A673 (cell line): ENCODE measurements at regions not wholly inside any gene's neighbourhood (a gene's known extent, or its start where the extent isn't known, plus 50 kb on each side); places are given as distances from the start of the nearest gene placed in this dataset.

Experiments used
- BruUV-seq: library from RNA; stranded (reverse); fragments of 400-500 nt; replicated peaks from 2 replicates; lab custom pipeline; 2021; lab: Mats Ljungman, UMichigan
- CTCF ChIA-PET: fragments of 300-600 bp; sonication (Branson Sonifier 250); formaldehyde crosslinking; loops from one replicate; lab custom pipeline; 2022; ENCODE audit warnings: antibody characterized with exemption; lab: Charles Lee
- POLR2A ChIA-PET: fragments of 300-600 bp; sonication (Branson Sonifier 250); formaldehyde crosslinking; loops from one replicate; lab custom pipeline; 2022; ENCODE audit warnings: antibody characterized with exemption; ENCODE audit not compliant: low non-redundant PET; lab: Charles Lee
- DNase-seq: peaks from one replicate; pipeline ENCODE4 v3.0.0-alpha.2; 2015; ENCODE audit warnings: low spot score
- H3K27ac ChIP-seq: fragments of 200-600 bp; sonication (generic); 2 replicates; pipeline ENCODE4 v1.5.1; 2016; ENCODE audit warnings: mixed run types, low read depth, mild to moderate bottlenecking, mixed read lengths, antibody characterized with exemption, low read length; ENCODE audit not compliant: poor library complexity, severe bottlenecking
- H3K27me3 ChIP-seq: fragments of 200-600 bp; sonication (generic); replicated peaks from 2 replicates; pipeline ENCODE4 v1.6.1; 2017; ENCODE audit warnings: mixed run types, low read depth, mild to moderate bottlenecking, mixed read lengths, antibody characterized with exemption, low read length; ENCODE audit not compliant: insufficient read depth, poor library complexity
- H3K36me3 ChIP-seq: fragments of 200-600 bp; sonication (generic); 2 replicates; pipeline ENCODE4 v1.6.1; 2016; ENCODE audit warnings: mixed run types, mild to moderate bottlenecking, mixed read lengths, antibody characterized with exemption, low read length; ENCODE audit not compliant: insufficient read depth, poor library complexity, severe bottlenecking
- H3K4me1 ChIP-seq: fragments of 200-600 bp; sonication (generic); 2 replicates; pipeline ENCODE4 v1.6.1; 2017; ENCODE audit warnings: mixed run types, mild to moderate bottlenecking, mixed read lengths, antibody characterized with exemption, low read length; ENCODE audit not compliant: insufficient read depth, poor library complexity, severe bottlenecking
- H3K4me3 ChIP-seq: fragments of 200-600 bp; sonication (generic); 2 replicates; pipeline ENCODE4 v1.5.1; 2016; ENCODE audit warnings: low read depth, mixed run types, mild to moderate bottlenecking, mixed read lengths, low read length; ENCODE audit not compliant: poor library complexity, severe bottlenecking
- H3K9me3 ChIP-seq: fragments of 200-600 bp; sonication (generic); 2 replicates; pipeline ENCODE4 v1.6.1; 2016; ENCODE audit warnings: mixed run types, low read depth, mild to moderate bottlenecking, mixed read lengths, antibody characterized with exemption, low read length; ENCODE audit not compliant: poor library complexity, severe bottlenecking
- CTCF ChIP-seq: fragments of 300-800, 200-600 bp; sonication (generic); conservative IDR thresholded peaks from 2 replicates; pipeline ENCODE4 v1.5.1; 2017; ENCODE audit warnings: low read depth, mild to moderate bottlenecking, antibody characterized with exemption, low read length, moderate library complexity, mixed read lengths
- EZH2 ChIP-seq: fragments of 200-600 bp; sonication (generic); IDR thresholded peaks from 2 replicates; pipeline ENCODE4 v1.6.1; 2017; ENCODE audit warnings: borderline replicate concordance, low read depth, mild to moderate bottlenecking, mixed read lengths, antibody characterized with exemption, low read length; ENCODE audit not compliant: poor library complexity, severe bottlenecking
- intact Hi-C: fragments of 100-400 bp; cut with micrococcal nuclease; formaldehyde crosslinking; loops from one replicate; pipeline ENCODE4 v1.10.0; 2022; ENCODE audit not compliant: unreplicated experiment

- no TSS peak for BruUV-seq
- Histone ChIP-seq H3K4me3 (no peak overlapping the region), H3K4me1 (peaks cover 72% of the 10 kb centered on the region), H3K27ac (no peak overlapping the region), H3K9me3 (no peaks in the 10 kb centered on the region), H3K36me3 (no peaks in the 10 kb centered on the region), H3K27me3 (no peaks in the 10 kb centered on the region)
- no peak for TF ChIP-seq CTCF
- no peak for TF ChIP-seq EZH2
- DNase-seq = no peak
- POLR2A ChIA-PET = interaction anchor here (0.5 to 0.9 kb wide), 2 partner anchors 26 to 165 kb away, joined by 3 read pairs; no protein-coding TSS in a partner anchor
- intact Hi-C loops = no loop called here
- CTCF ChIA-PET = interaction anchor here (0.6 kb wide), 1 partner anchor 106 kb away, joined by 3 read pairs; no protein-coding TSS in a partner anchor
Observed at GRCh38 chr20:19811231-19811630, 53.2 kb downstream of the RIN2 start.

- Histone ChIP-seq H3K4me1 (peaks cover 66% of the 10 kb centered on the region), H3K36me3 (no peaks in the 10 kb centered on the region), H3K9me3 (no peaks in the 10 kb centered on the region), H3K4me3 (no peak overlapping the region), H3K27ac (no peak overlapping the region), H3K27me3 (no peaks in the 10 kb centered on the region)
- no peak for TF ChIP-seq EZH2
- no peak for TF ChIP-seq CTCF
- POLR2A ChIA-PET = interaction anchor here (0.6 kb wide), 1 partner anchor 79 kb away, joined by 5 read pairs; no protein-coding TSS in a partner anchor
- DNase-seq = no peak
- CTCF ChIA-PET = interaction anchor here (0.6 kb wide), 1 partner anchor 107 kb away, joined by 3 read pairs; no protein-coding TSS in a partner anchor
- BruUV-seq = no TSS peak
- intact Hi-C loops = no loop called here
Observed at GRCh38 chr20:19812056-19812455, 54.0 kb downstream of the RIN2 start.

- POLR2A ChIA-PET = no interaction called here
- no TSS peak for BruUV-seq
- CTCF ChIA-PET = no interaction called here
- TF ChIP-seq EZH2 (no peak), CTCF (no peak)
- Histone ChIP-seq H3K27me3 (no peaks in the 10 kb centered on the region), H3K36me3 (no peaks in the 10 kb centered on the region), H3K27ac (no peak overlapping the region), H3K4me1 (peaks cover 59% of the 10 kb centered on the region), H3K4me3 (no peak overlapping the region), H3K9me3 (no peaks in the 10 kb centered on the region)
- intact Hi-C loops = no loop called here
- DNase-seq = no peak
Observed at GRCh38 chr20:19812696-19813095, 54.6 kb downstream of the RIN2 start.
